ENCODE measurements at regions not wholly inside any gene's neighbourhood (a gene's known extent, or its start where the extent isn't known, plus 50 kb on each side); places are given as distances from the start of the nearest gene placed in this dataset.

DNA sequence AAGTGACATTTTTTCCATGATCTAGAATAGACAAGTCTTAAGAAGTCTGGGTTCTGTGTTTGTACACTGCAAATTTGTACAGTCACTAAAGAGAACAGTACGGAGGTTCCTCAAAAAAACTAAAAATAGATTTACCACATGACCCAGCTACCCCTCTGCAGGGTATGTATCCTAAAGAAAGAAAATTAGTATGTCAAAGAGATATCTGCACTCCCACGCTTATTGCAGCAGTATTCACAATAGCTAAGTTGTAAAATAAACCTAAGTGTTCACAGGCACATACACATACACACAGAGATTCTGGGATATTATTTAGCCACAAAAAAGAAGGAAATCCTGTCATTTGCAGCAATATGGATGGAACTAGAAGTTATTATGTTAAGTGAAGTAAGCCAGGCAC is 120.4 kb downstream of the ZIC1 start:
- no peak for TF ChIP-seq SUZ12 (IDR thresholded peaks at IDR 0.05)
- TF ChIP-seq BHLHE40 (IDR thresholded peaks at IDR 0.05; ENCODE audit: borderline replicate concordance) = no peak
- TF ChIP-seq CTBP1 (IDR thresholded peaks at IDR 0.05; ENCODE audit: borderline replicate concordance) = no peak
- no peak for TF ChIP-seq SP1 (IDR thresholded peaks at IDR 0.05)
- no peak for TF ChIP-seq FOXM1 (IDR thresholded peaks at IDR 0.05; ENCODE audit: borderline replicate concordance)
- no peak for TF ChIP-seq ARNT (IDR thresholded peaks at IDR 0.05)
- TF ChIP-seq, protein P1, sequence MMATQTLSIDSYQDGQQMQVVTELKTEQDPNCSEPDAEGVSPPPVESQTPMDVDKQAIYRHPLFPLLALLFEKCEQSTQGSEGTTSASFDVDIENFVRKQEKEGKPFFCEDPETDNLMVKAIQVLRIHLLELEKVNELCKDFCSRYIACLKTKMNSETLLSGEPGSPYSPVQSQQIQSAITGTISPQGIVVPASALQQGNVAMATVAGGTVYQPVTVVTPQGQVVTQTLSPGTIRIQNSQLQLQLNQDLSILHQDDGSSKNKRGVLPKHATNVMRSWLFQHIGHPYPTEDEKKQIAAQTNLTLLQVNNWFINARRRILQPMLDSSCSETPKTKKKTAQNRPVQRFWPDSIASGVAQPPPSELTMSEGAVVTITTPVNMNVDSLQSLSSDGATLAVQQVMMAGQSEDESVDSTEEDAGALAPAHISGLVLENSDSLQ (IDR thresholded peaks at IDR 0.05) = no peak
- TF ChIP-seq FOXA1 (IDR thresholded peaks at IDR 0.05) = no peak
- no peak for TF ChIP-seq L3MBTL2 (conservative IDR thresholded peaks at IDR 0.05)
- no peak for TF ChIP-seq FOXK2 (IDR thresholded peaks at IDR 0.05)

Measured in HEK293T (cell line).